K562 (cell line): ENCODE measurements at regions not wholly inside any gene's neighbourhood (a gene's known extent, or its start where the extent isn't known, plus 50 kb on each side); places are given as distances from the start of the nearest gene placed in this dataset.

ENCODE experiments used
- ATF3 ChIP-seq, 2 experiments: fragments of 450-650 bp in 1 of 2; sonication (generic) in 1 of 2; formaldehyde crosslinking in 1 of 2; IDR thresholded peaks in 1 of 2; conservative IDR thresholded peaks in 1 of 2; 2 replicates each; pipeline versions ENCODE4 v1.6.1 to v1.8.1; 2016 to 2023; ENCODE audit warnings: mild to moderate bottlenecking in 2 of 2, moderate library complexity in 2 of 2, inconsistent platforms in 1 of 2, missing genetic modification reagents in 1 of 2
- BRCA1 ChIP-seq, 2 experiments: fragments of 450-650 bp in 1 of 2; sonication (generic) in 1 of 2; formaldehyde crosslinking in 1 of 2; IDR thresholded peaks; 2 replicates each; pipeline versions ENCODE4 v1.5.0 to v1.6.1; 2017 to 2020; ENCODE audit warnings: mild to moderate bottlenecking in 1 of 2, missing genetic modification reagents in 1 of 2
- CTCF ChIP-seq, 3 experiments: IDR thresholded peaks in 2 of 3; conservative IDR thresholded peaks in 1 of 3; 2 replicates each; pipeline ENCODE4 v1.5.1; 2011 to 2012; ENCODE audit warnings: low read length in 3 of 3, mild to moderate bottlenecking in 3 of 3, control low read depth in 2 of 3, improper control_type of control experiment in 1 of 3, inconsistent platforms in 1 of 3, low read depth in 1 of 3, mixed read lengths in 1 of 3, moderate library complexity in 1 of 3; ENCODE audit not compliant: insufficient read depth in 2 of 3
- FOXJ3 ChIP-seq: sonication (generic); formaldehyde crosslinking; IDR thresholded peaks from 2 replicates; pipeline ENCODE4 v1.4.0; 2020; ENCODE audit warnings: mild to moderate bottlenecking, missing genetic modification reagents
- ID3 ChIP-seq, 2 experiments: fragments of 250-450 bp in 1 of 2; fragments of 450-650 bp in 1 of 2; sonication (Bioruptor Pico) in 1 of 2; IDR thresholded peaks; 2 replicates each; pipeline versions ENCODE4 v1.6.1 to v1.8.0; 2016 to 2021; ENCODE audit warnings: mild to moderate bottlenecking in 2 of 2, moderate library complexity in 2 of 2, missing compliant biosample characterization in 1 of 2, missing genetic modification characterization in 1 of 2
- POLR2AphosphoS5 ChIP-seq: IDR thresholded peaks from 2 replicates; pipeline ENCODE4 v1.6.1; 2011; ENCODE audit warnings: mild to moderate bottlenecking, low read depth, low read length, moderate library complexity; ENCODE audit not compliant: control insufficient read depth, insufficient read depth
- SIX5 ChIP-seq, 2 experiments: IDR thresholded peaks; 2 replicates each; pipeline ENCODE4 v1.6.1; 2011; ENCODE audit warnings: low read length in 2 of 2, borderline replicate concordance in 1 of 2, low read depth in 1 of 2, mild to moderate bottlenecking in 1 of 2, moderate library complexity in 1 of 2; ENCODE audit not compliant: insufficient read depth in 1 of 2
- SMC3 ChIP-seq: conservative IDR thresholded peaks from 2 replicates; pipeline ENCODE4 v1.6.1; 2011; ENCODE audit warnings: low read depth, low read length, improper control_type of control experiment; ENCODE audit not compliant: insufficient read depth
- SRSF9 ChIP-seq: fragments of 200-400 bp; formaldehyde crosslinking; IDR thresholded peaks from 2 replicates; pipeline ENCODE4 v1.6.1; 2017; ENCODE audit warnings: low read depth, low read length, borderline replicate concordance
- ZBED1 ChIP-seq: IDR thresholded peaks from 2 replicates; pipeline ENCODE4 v1.6.1; 2014

GRCh38 chr13:111558700-111559088 lies 238.3 kb downstream of the TEX29 start:
- TF ChIP-seq CTCF (IDR thresholded peaks at IDR 0.05 in 2 of 3, conservative IDR thresholded peaks at IDR 0.05 in 1 of 3; ENCODE audit: insufficient read depth in 2 of 3, low read depth in 1 of 3, low read length in 3 of 3) (no peak), SRSF9 (no peak), FOXJ3 (no peak), ATF3 (IDR thresholded peaks at IDR 0.05) (no peak), ATF3 (CRISPR knock-in tag; conservative IDR thresholded peaks at IDR 0.05) (no peak), BRCA1 (IDR thresholded peaks at IDR 0.05) (no peak), BRCA1 (CRISPR knock-in tag; IDR thresholded peaks at IDR 0.05) (no peak), ID3 (CRISPR knock-in tag; IDR thresholded peaks at IDR 0.05) (no peak), ID3 (tag; IDR thresholded peaks at IDR 0.05) (no peak), SIX5 (IDR thresholded peaks at IDR 0.05; ENCODE audit: borderline replicate concordance in 1 of 2, insufficient read depth in 1 of 2, low read depth in 1 of 2, low read length in 2 of 2) (no peak), POLR2AphosphoS5 (no peak), SMC3 (no peak), ZBED1 (no peak)
